ENCODE measurements at regions not wholly inside any gene's neighbourhood (a gene's known extent, or its start where the extent isn't known, plus 50 kb on each side); places are given as distances from the start of the nearest gene placed in this dataset.

GRCh38 chr5:164332349-164333196, 827.2 kb downstream of the MAT2B start:
- TF ChIP-seq REST (IDR thresholded peaks at IDR 0.05) (no peak), CTCF (IDR thresholded peaks at IDR 0.05; ENCODE audit: low read depth, low read length, missing input control) (no peak), GABPA (IDR thresholded peaks at IDR 0.05 in 1 of 2, conservative IDR thresholded peaks at IDR 0.05 in 1 of 2) (no peak)

Data from liver (tissue), 3 donors.